HCT116 (cell line): ENCODE measurements at regions not wholly inside any gene's neighbourhood (a gene's known extent, or its start where the extent isn't known, plus 50 kb on each side); places are given as distances from the start of the nearest gene placed in this dataset.

Source experiments
- ATAC-seq: fragments of 200-7000 bp; cut with Tn5 transposase; 2 replicates; pipeline ENCODE4 v1.9.1; 2020; ENCODE audit warnings: mild to moderate bottlenecking, moderate library complexity
- BruUV-seq: library from RNA; stranded (reverse); fragments of 400-500 nt; replicated peaks from 2 replicates; lab custom pipeline; 2021; lab: Mats Ljungman, UMichigan
- CTCF ChIA-PET: fragments of 300-600 bp; sonication (Branson Sonifier 250); formaldehyde crosslinking; loops from one replicate; lab custom pipeline; 2021; ENCODE audit warnings: antibody characterized with exemption; lab: Charles Lee
- POLR2A ChIA-PET: fragments of 300-600, 350-600 bp; sonication (Branson Sonifier 250); formaldehyde crosslinking; loops from one replicate; lab custom pipeline; 2021; ENCODE audit warnings: antibody characterized with exemption; lab: Charles Lee
- RAD21 ChIA-PET, 2 experiments: fragments of 300-600 bp; sonication (Branson Sonifier 250); formaldehyde crosslinking; loops; one replicate each; lab custom pipeline; 2023; ENCODE audit warnings: low total read pairs in 2 of 2; ENCODE audit not compliant: uncharacterized antibody in 2 of 2, unreplicated experiment in 2 of 2, low non-redundant PET in 1 of 2; lab: Charles Lee
- DNase-seq: peaks from one replicate; pipeline ENCODE4 v3.0.0-alpha.2; 2010; ENCODE audit warnings: low read depth, low spot score
- H2AFZ ChIP-seq: fragments of 200-600 bp; shearing (Covaris generic), sonication (generic); 2 replicates; pipeline ENCODE4 v1.6.1; 2017; ENCODE audit warnings: low read depth, mixed run types, mixed read lengths, antibody characterized with exemption, low read length; ENCODE audit not compliant: poor library complexity, severe bottlenecking
- H3K27ac ChIP-seq: 2 replicates; pipeline ENCODE4 v1.5.1; 2012; ENCODE audit warnings: low read depth, low read length
- H3K27me3 ChIP-seq: fragments of 200-600 bp; sonication (generic); 2 replicates; pipeline ENCODE4 v1.6.1; 2016; ENCODE audit warnings: mixed run types, low read length, mixed read lengths; ENCODE audit not compliant: insufficient read depth
- H3K36me3 ChIP-seq, 2 experiments: fragments of 200-500 bp in 1 of 2; fragments of 200-600 bp in 1 of 2; sonication (Bioruptor generic) in 1 of 2; sonication (generic) in 1 of 2; 2 replicates each; pipeline versions ENCODE4 v1.5.1 to v1.6.1; 2014 to 2016; ENCODE audit warnings: low read length in 2 of 2, inconsistent platforms in 1 of 2, mixed read lengths in 1 of 2, mixed run types in 1 of 2; ENCODE audit not compliant: insufficient read depth in 2 of 2, control insufficient read depth in 1 of 2
- H3K4me1 ChIP-seq, 2 experiments: fragments of 200-600 bp in 1 of 2; sonication (generic) in 1 of 2; 2 replicates each; pipeline versions ENCODE4 v1.5.1 to v1.6.1; 2012 to 2017; ENCODE audit warnings: low read length in 2 of 2, inconsistent platforms in 1 of 2, mild to moderate bottlenecking in 1 of 2, mixed read lengths in 1 of 2, mixed run types in 1 of 2, moderate library complexity in 1 of 2; ENCODE audit not compliant: insufficient read depth in 2 of 2, control insufficient read depth in 1 of 2
- H3K4me2 ChIP-seq: fragments of 200-600 bp; sonication (generic); 2 replicates; pipeline ENCODE4 v1.6.1; 2017; ENCODE audit warnings: mixed run types, low read length, mixed read lengths
- H3K4me3 ChIP-seq, 2 experiments: fragments of 200-600 bp in 1 of 2; sonication (generic) in 1 of 2; replicated peaks in 1 of 2; 2 replicates each; pipeline ENCODE4 v1.5.1; 2011 to 2016; ENCODE audit warnings: low read length in 2 of 2, control low read depth in 1 of 2, low read depth in 1 of 2, mild to moderate bottlenecking in 1 of 2, mixed read lengths in 1 of 2, mixed run types in 1 of 2
- H3K79me2 ChIP-seq: fragments of 200-600 bp; sonication (generic); 2 replicates; pipeline ENCODE4 v1.6.1; 2017; ENCODE audit warnings: mild to moderate bottlenecking, mixed run types, low read length, moderate library complexity, mixed read lengths; ENCODE audit not compliant: insufficient read depth
- H3K9ac ChIP-seq: fragments of 200-600 bp; sonication (generic); 2 replicates; pipeline ENCODE4 v1.6.1; 2016; ENCODE audit warnings: low read length, mixed read lengths
- H3K9me2 ChIP-seq: fragments of 200-600 bp; sonication (generic), shearing (Covaris generic); 2 replicates; pipeline ENCODE4 v1.6.1; 2017; ENCODE audit warnings: mixed run types, mild to moderate bottlenecking, moderate library complexity; ENCODE audit not compliant: insufficient read depth
- H3K9me3 ChIP-seq, 2 experiments: fragments of 200-500 bp in 1 of 2; fragments of 200-600 bp in 1 of 2; sonication (Bioruptor generic) in 1 of 2; sonication (generic) in 1 of 2; 2 replicates each; pipeline ENCODE4 v1.6.1; 2014 to 2017; ENCODE audit warnings: low read length in 2 of 2, mixed read lengths in 2 of 2, inconsistent platforms in 1 of 2, low read depth in 1 of 2, mild to moderate bottlenecking in 1 of 2, mixed run types in 1 of 2, moderate library complexity in 1 of 2; ENCODE audit not compliant: control insufficient read depth in 1 of 2, insufficient read depth in 1 of 2
- H4K20me1 ChIP-seq: fragments of 200-600 bp; sonication (generic), shearing (Covaris generic); 2 replicates; pipeline ENCODE4 v1.6.1; 2017; ENCODE audit warnings: mixed run types, mild to moderate bottlenecking, moderate library complexity; ENCODE audit not compliant: insufficient read depth
- ATF3 ChIP-seq: IDR thresholded peaks from 2 replicates; pipeline ENCODE4 v1.6.1; 2012
- CBX3 ChIP-seq: IDR thresholded peaks from 2 replicates; pipeline ENCODE4 v1.6.1; 2012; ENCODE audit warnings: low read depth
- CEBPB ChIP-seq: IDR thresholded peaks from 2 replicates; pipeline ENCODE4 v1.6.1; 2012; ENCODE audit warnings: low read depth
- CTCF ChIP-seq, 3 experiments: fragments of 200-600 bp in 1 of 3; sonication (generic) in 1 of 3; IDR thresholded peaks in 2 of 3; conservative IDR thresholded peaks in 1 of 3; 2 replicates each; pipeline ENCODE4 v1.5.1; 2012 to 2017; ENCODE audit warnings: low read depth in 2 of 3, low read length in 2 of 3, antibody characterized with exemption in 1 of 3, borderline replicate concordance in 1 of 3, control low read depth in 1 of 3, mild to moderate bottlenecking in 1 of 3, mixed read lengths in 1 of 3, mixed run types in 1 of 3, moderate library complexity in 1 of 3; ENCODE audit not compliant: insufficient read depth in 1 of 3
- EGR1 ChIP-seq: IDR thresholded peaks from 2 replicates; pipeline ENCODE4 v1.6.1; 2012; ENCODE audit warnings: low read depth
- ELF1 ChIP-seq: IDR thresholded peaks from 2 replicates; pipeline ENCODE4 v1.6.1; 2012; ENCODE audit warnings: low read depth, borderline replicate concordance
- EZH2 ChIP-seq: fragments of 200-600 bp; sonication (generic); IDR thresholded peaks from 2 replicates; pipeline ENCODE4 v1.6.1; 2017; ENCODE audit warnings: antibody characterized with exemption, mixed run types
- EZH2phosphoT487 ChIP-seq: fragments of 200-600 bp; IDR thresholded peaks from 2 replicates; pipeline ENCODE4 v1.6.1; 2018; ENCODE audit warnings: antibody characterized with exemption, borderline replicate concordance
- FOSL1 ChIP-seq: IDR thresholded peaks from 2 replicates; pipeline ENCODE4 v1.6.1; 2012; ENCODE audit warnings: low read depth
- MAX ChIP-seq: IDR thresholded peaks from 2 replicates; pipeline ENCODE4 v1.6.1; 2012
- POLR2A ChIP-seq: IDR thresholded peaks from 2 replicates; pipeline ENCODE4 v1.7.0; 2011; ENCODE audit warnings: borderline replicate concordance; ENCODE audit not compliant: insufficient read depth, insufficient read length; ENCODE audit errors: extremely low read depth
- POLR2AphosphoS5 ChIP-seq: IDR thresholded peaks from 2 replicates; pipeline ENCODE4 v1.6.1; 2011; ENCODE audit warnings: mild to moderate bottlenecking, low read depth, low read length, moderate library complexity
- RAD21 ChIP-seq: IDR thresholded peaks from 2 replicates; pipeline ENCODE4 v1.6.1; 2012; ENCODE audit warnings: low read depth, mild to moderate bottlenecking
- SIN3A ChIP-seq: IDR thresholded peaks from 2 replicates; pipeline ENCODE4 v1.6.1; 2012; ENCODE audit warnings: low read depth
- SRF ChIP-seq: IDR thresholded peaks from 2 replicates; pipeline ENCODE4 v1.6.1; 2012; ENCODE audit warnings: low read depth
- TCF7L2 ChIP-seq: IDR thresholded peaks from 2 replicates; pipeline ENCODE4 v1.7.0; 2011; ENCODE audit warnings: borderline replicate concordance, inconsistent platforms; ENCODE audit not compliant: insufficient read depth, insufficient read length; ENCODE audit errors: extremely low read depth
- YY1 ChIP-seq: IDR thresholded peaks from 2 replicates; pipeline ENCODE4 v1.6.1; 2011; ENCODE audit warnings: low read length, low read depth, moderate library complexity, mild to moderate bottlenecking; ENCODE audit not compliant: insufficient replicate concordance; ENCODE audit errors: extremely low read depth
- ZBTB33 ChIP-seq: IDR thresholded peaks from 2 replicates; pipeline ENCODE4 v1.6.1; 2011; ENCODE audit warnings: mild to moderate bottlenecking, low read length, moderate library complexity; ENCODE audit not compliant: insufficient replicate concordance; ENCODE audit errors: extremely low read depth
- ZFX ChIP-seq: fragments of 450-650 bp; IDR thresholded peaks from 2 replicates; pipeline ENCODE4 v1.6.1; 2017
- ZNF274 ChIP-seq: fragments of 200-500 bp; sonication (Bioruptor generic); IDR thresholded peaks from 2 replicates; pipeline ENCODE4 v1.6.1; 2014; ENCODE audit warnings: mild to moderate bottlenecking, low read depth, low read length, inconsistent platforms
- intact Hi-C: fragments of 100-400 bp; cut with micrococcal nuclease; formaldehyde crosslinking; loops from 2 replicates; pipeline ENCODE4 v1.10.0; 2022

GRCh38 chr14:106838991-106839769 is 1312.8 kb downstream of the TMEM121 start:
- no peak overlapping the region for H3K4me3 ChIP-seq
- no TSS peak for BruUV-seq
- ChIA-PET RAD21 (no interaction called here), POLR2A (no interaction called here), CTCF (no interaction called here)
- no peak for ATAC-seq
- no peak for DNase-seq
- no peaks in the 10 kb centered on the region for H3K36me3 ChIP-seq
- H3K79me2 ChIP-seq: no peaks in the 10 kb centered on the region
- no peaks in the 10 kb centered on the region for H3K27me3 ChIP-seq
- no peaks in the 10 kb centered on the region for H3K4me1 ChIP-seq
- no peaks in the 10 kb centered on the region for H3K9me2 ChIP-seq
- peaks cover 10 to 11% of the 10 kb centered on the region in 2 experiments; a peak in 3 of 4 replicates for H3K9me3 ChIP-seq
- no peaks in the 10 kb centered on the region for H4K20me1 ChIP-seq
- no peak overlapping the region for H3K4me2 ChIP-seq
- H3K9ac ChIP-seq: no peak overlapping the region
- H2AFZ ChIP-seq: no peak overlapping the region
- H3K27ac ChIP-seq: no peak overlapping the region
- intact Hi-C loops: no loop called here
- TF ChIP-seq YY1: no peak
- TF ChIP-seq MAX: no peak
- no peak for TF ChIP-seq EZH2phosphoT487
- TF ChIP-seq CBX3: no peak
- TF ChIP-seq TCF7L2: no peak
- no peak for TF ChIP-seq EZH2
- TF ChIP-seq ZFX: no peak
- TF ChIP-seq CTCF (IDR thresholded peaks at IDR 0.05 in 2 of 3, conservative IDR thresholded peaks at IDR 0.05 in 1 of 3; ENCODE audit: borderline replicate concordance in 1 of 3, insufficient read depth in 1 of 3, low read depth in 2 of 3, low read length in 2 of 3): no peak
- TF ChIP-seq EGR1: no peak
- TF ChIP-seq SIN3A: no peak
- TF ChIP-seq ZBTB33: no peak
- TF ChIP-seq FOSL1: no peak
- TF ChIP-seq RAD21: no peak
- TF ChIP-seq POLR2AphosphoS5: no peak
- TF ChIP-seq SRF: no peak
- no peak for TF ChIP-seq POLR2A
- no peak for TF ChIP-seq ATF3
- TF ChIP-seq ZNF274: no peak
- TF ChIP-seq CEBPB: no peak
- TF ChIP-seq ELF1: no peak
